ENCODE measurements at regions not wholly inside any gene's neighbourhood (a gene's known extent, or its start where the extent isn't known, plus 50 kb on each side); places are given as distances from the start of the nearest gene placed in this dataset.

DNA sequence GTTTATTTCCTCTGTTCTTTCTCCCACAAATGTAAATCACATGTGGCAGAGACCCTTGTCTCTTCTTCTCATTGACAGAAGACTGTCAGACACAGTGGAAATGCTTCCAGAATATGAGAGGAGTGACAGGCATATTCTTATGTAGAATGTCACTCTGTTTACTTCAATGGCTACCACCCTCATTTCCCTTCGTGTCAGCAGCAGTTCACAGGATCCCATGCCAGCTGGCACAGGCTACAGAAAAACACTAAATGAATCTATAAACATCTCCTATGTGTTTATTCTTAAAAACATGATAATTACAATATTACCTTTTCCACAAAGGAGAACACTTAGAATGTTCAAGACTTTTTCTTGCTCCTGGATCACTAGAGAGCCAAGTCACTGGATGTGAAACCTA is 183.8 kb upstream of the CNTN1 start:
- H3K27ac ChIP-seq (ENCODE audit: insufficient read depth, low read length): no peak overlapping the region
- no peak overlapping the region for H3K4me3 ChIP-seq (replicated peaks in 1 of 4; ENCODE audit: control extremely low read depth in 1 of 4, insufficient read depth in 1 of 4, low read depth in 3 of 4, low read length in 4 of 4)
- H3K4me1 ChIP-seq (ENCODE audit: control insufficient read depth, extremely low read depth, insufficient read depth, low read length): no peaks in the 10 kb centered on the region
- no peaks in the 10 kb centered on the region for H3K9me3 ChIP-seq (ENCODE audit: control insufficient read depth, insufficient read depth, low read depth, low read length)
- no peak overlapping the region for H3K4me2 ChIP-seq (ENCODE audit: extremely low read depth, insufficient read depth, low read length)
- no peak overlapping the region for H2AFZ ChIP-seq (ENCODE audit: low read length)
- no peaks in the 10 kb centered on the region for H4K20me1 ChIP-seq (ENCODE audit: control insufficient read depth, extremely low read depth, insufficient read depth, low read length)
- no peak for DNase-seq (ENCODE audit: low read depth in 2 of 2)
- no peak for TF ChIP-seq EZH2 (IDR thresholded peaks at IDR 0.05; ENCODE audit: low read length, missing control alignments)
- TF ChIP-seq, protein P1, sequence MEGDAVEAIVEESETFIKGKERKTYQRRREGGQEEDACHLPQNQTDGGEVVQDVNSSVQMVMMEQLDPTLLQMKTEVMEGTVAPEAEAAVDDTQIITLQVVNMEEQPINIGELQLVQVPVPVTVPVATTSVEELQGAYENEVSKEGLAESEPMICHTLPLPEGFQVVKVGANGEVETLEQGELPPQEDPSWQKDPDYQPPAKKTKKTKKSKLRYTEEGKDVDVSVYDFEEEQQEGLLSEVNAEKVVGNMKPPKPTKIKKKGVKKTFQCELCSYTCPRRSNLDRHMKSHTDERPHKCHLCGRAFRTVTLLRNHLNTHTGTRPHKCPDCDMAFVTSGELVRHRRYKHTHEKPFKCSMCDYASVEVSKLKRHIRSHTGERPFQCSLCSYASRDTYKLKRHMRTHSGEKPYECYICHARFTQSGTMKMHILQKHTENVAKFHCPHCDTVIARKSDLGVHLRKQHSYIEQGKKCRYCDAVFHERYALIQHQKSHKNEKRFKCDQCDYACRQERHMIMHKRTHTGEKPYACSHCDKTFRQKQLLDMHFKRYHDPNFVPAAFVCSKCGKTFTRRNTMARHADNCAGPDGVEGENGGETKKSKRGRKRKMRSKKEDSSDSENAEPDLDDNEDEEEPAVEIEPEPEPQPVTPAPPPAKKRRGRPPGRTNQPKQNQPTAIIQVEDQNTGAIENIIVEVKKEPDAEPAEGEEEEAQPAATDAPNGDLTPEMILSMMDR (conservative IDR thresholded peaks at IDR 0.05 in 1 of 2, IDR thresholded peaks at IDR 0.05 in 1 of 2; ENCODE audit: low read depth in 1 of 2, low read length in 2 of 2): no peak
- no peak overlapping the region for H3K9ac ChIP-seq (ENCODE audit: insufficient read depth, low read length)
- no peaks in the 10 kb centered on the region for H3K27me3 ChIP-seq (ENCODE audit: control insufficient read depth, insufficient read depth, low read length)
- no peaks in the 10 kb centered on the region for H3K36me3 ChIP-seq (ENCODE audit: control insufficient read depth, insufficient read depth, low read length)
- H3K79me2 ChIP-seq (ENCODE audit: control insufficient read depth, insufficient read depth, low read length): no peaks in the 10 kb centered on the region

DNA sequence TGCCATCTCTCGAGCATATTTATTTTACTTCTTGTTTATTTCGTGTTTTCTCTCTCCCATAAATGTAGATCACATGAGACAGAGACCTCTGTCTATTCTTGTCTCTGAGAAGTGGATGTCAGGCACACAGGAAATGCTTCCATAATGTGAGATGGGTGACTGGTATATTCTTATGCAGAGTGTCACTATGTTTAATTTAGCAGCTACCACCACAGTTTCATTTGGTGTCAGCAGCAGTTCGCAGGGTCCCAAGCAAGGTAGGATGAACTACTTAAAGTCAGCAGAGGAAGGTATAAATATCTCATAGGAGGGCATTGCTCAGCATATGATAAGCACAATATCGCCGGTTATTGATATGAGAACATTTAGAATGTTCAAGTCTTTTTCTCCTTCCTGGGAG is 180.9 kb upstream of the CNTN1 start:
- Histone ChIP-seq H3K27me3 (ENCODE audit: control insufficient read depth, insufficient read depth, low read length) (no peaks in the 10 kb centered on the region), H3K27ac (ENCODE audit: insufficient read depth, low read length) (no peak overlapping the region), H3K4me1 (ENCODE audit: control insufficient read depth, extremely low read depth, insufficient read depth, low read length) (no peaks in the 10 kb centered on the region), H3K79me2 (ENCODE audit: control insufficient read depth, insufficient read depth, low read length) (no peaks in the 10 kb centered on the region), H3K36me3 (ENCODE audit: control insufficient read depth, insufficient read depth, low read length) (no peaks in the 10 kb centered on the region), H3K9me3 (ENCODE audit: control insufficient read depth, insufficient read depth, low read depth, low read length) (no peaks in the 10 kb centered on the region), H2AFZ (ENCODE audit: low read length) (no peak overlapping the region), H3K4me3 (replicated peaks in 1 of 4; ENCODE audit: control extremely low read depth in 1 of 4, insufficient read depth in 1 of 4, low read depth in 3 of 4, low read length in 4 of 4) (no peak overlapping the region), H3K9ac (ENCODE audit: insufficient read depth, low read length) (no peak overlapping the region), H3K4me2 (ENCODE audit: extremely low read depth, insufficient read depth, low read length) (no peak overlapping the region), H4K20me1 (ENCODE audit: control insufficient read depth, extremely low read depth, insufficient read depth, low read length) (no peaks in the 10 kb centered on the region)
- TF ChIP-seq, protein P1 (conservative IDR thresholded peaks at IDR 0.05 in 1 of 2, IDR thresholded peaks at IDR 0.05 in 1 of 2; ENCODE audit: low read depth in 1 of 2, low read length in 2 of 2): no peak
- TF ChIP-seq EZH2 (IDR thresholded peaks at IDR 0.05; ENCODE audit: low read length, missing control alignments): no peak
- DNase-seq (ENCODE audit: low read depth in 2 of 2): no peak

DNA sequence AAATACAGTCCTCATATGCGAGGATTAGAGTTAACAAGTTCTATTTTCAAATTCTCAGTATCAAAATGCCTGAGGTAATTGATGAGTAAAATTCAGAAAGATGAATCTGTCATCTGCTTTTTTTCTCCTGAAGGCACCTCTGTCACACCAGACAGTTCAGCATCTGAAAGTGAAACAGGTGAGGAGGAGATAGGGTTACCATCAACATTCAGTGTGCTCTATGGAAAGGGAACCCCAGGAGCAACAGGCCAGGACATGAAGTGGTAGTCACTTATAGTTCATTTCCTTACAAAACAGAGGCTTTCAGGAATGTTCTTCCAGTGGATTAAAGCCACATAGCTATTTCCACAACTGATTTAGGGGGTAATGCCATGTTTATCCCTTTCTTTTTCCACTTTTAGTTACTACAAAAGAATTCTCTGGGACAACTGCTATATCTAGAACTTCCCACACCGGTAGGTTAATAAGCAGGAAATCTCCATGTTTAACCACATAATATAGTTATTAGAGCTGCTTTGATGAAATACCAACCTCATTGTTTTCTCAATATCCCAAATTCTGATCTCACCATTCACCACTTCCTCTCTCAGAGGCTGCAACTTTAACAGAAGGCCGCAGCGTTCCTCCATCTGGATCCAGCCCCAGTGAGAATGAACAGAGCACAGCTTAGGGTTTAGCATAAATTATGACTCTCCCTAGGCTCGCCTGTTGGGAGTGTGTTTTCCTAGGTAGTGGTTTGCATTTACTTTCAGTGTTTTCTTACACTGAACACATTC is 177.0 kb upstream of the CNTN1 start:
- no peak overlapping the region for H3K27ac ChIP-seq (ENCODE audit: insufficient read depth, low read length)
- H3K4me1 ChIP-seq (ENCODE audit: control insufficient read depth, extremely low read depth, insufficient read depth, low read length): no peaks in the 10 kb centered on the region
- H2AFZ ChIP-seq (ENCODE audit: low read length): no peak overlapping the region
- DNase-seq (ENCODE audit: low read depth in 2 of 2): peak in 1 of 2 donors; percentile 5
- no peak overlapping the region for H3K4me3 ChIP-seq (replicated peaks in 1 of 4; ENCODE audit: control extremely low read depth in 1 of 4, insufficient read depth in 1 of 4, low read depth in 3 of 4, low read length in 4 of 4)
- TF ChIP-seq EZH2 (IDR thresholded peaks at IDR 0.05; ENCODE audit: low read length, missing control alignments): no peak
- TF ChIP-seq, protein P1 (conservative IDR thresholded peaks at IDR 0.05 in 1 of 2, IDR thresholded peaks at IDR 0.05 in 1 of 2; ENCODE audit: low read depth in 1 of 2, low read length in 2 of 2): no peak
- H3K9ac ChIP-seq (ENCODE audit: insufficient read depth, low read length): no peak overlapping the region
- H3K79me2 ChIP-seq (ENCODE audit: control insufficient read depth, insufficient read depth, low read length): no peaks in the 10 kb centered on the region
- H3K27me3 ChIP-seq (ENCODE audit: control insufficient read depth, insufficient read depth, low read length): no peaks in the 10 kb centered on the region
- no peaks in the 10 kb centered on the region for H3K36me3 ChIP-seq (ENCODE audit: control insufficient read depth, insufficient read depth, low read length)
- no peak overlapping the region for H3K4me2 ChIP-seq (ENCODE audit: extremely low read depth, insufficient read depth, low read length)
- no peaks in the 10 kb centered on the region for H4K20me1 ChIP-seq (ENCODE audit: control insufficient read depth, extremely low read depth, insufficient read depth, low read length)
- H3K9me3 ChIP-seq (ENCODE audit: control insufficient read depth, insufficient read depth, low read depth, low read length): no peaks in the 10 kb centered on the region
